ENCODE measurements at regions not wholly inside any gene's neighbourhood (a gene's known extent, or its start where the extent isn't known, plus 50 kb on each side); places are given as distances from the start of the nearest gene placed in this dataset.

- no peak for DNase-seq (ENCODE audit: extremely low read depth in 1 of 11, low read depth in 9 of 11, low spot score in 4 of 11)
Observed at GRCh38 chr5:168153876-168154270, 137.6 kb upstream of the WWC1 start.

GRCh38 chr5:168155585-168155984 lies 135.9 kb upstream of the WWC1 start:
- no peak for DNase-seq (ENCODE audit: extremely low read depth in 1 of 11, low read depth in 9 of 11, low spot score in 4 of 11)

- DNase-seq (ENCODE audit: extremely low read depth in 1 of 11, low read depth in 9 of 11, low spot score in 4 of 11), result no peak
Observed at GRCh38 chr5:168156170-168156569, 135.3 kb upstream of the WWC1 start.

GRCh38 chr5:168157141-168157540 lies 134.3 kb upstream of the WWC1 start:
- no peak for DNase-seq (ENCODE audit: extremely low read depth in 1 of 11, low read depth in 9 of 11, low spot score in 4 of 11)

GRCh38 chr5:168159425-168159824 lies 132.0 kb upstream of the WWC1 start:
- peak in 7 of 11 donors; percentile 24 to 63 (median 47) for DNase-seq (ENCODE audit: extremely low read depth in 1 of 11, low read depth in 9 of 11, low spot score in 4 of 11)

- peak in 3 of 11 donors; percentile 26 to 35 (median 28) for DNase-seq (ENCODE audit: extremely low read depth in 1 of 11, low read depth in 9 of 11, low spot score in 4 of 11)
Observed at GRCh38 chr5:168162464-168162863, 129.0 kb upstream of the WWC1 start.

- peak in 2 of 11 donors; percentile 33 to 52 for DNase-seq (ENCODE audit: extremely low read depth in 1 of 11, low read depth in 9 of 11, low spot score in 4 of 11)
Observed at GRCh38 chr5:168163966-168164365, 127.5 kb upstream of the WWC1 start.

GRCh38 chr5:168165221-168165914 lies 126.1 kb upstream of the WWC1 start:
- DNase-seq (ENCODE audit: extremely low read depth in 1 of 11, low read depth in 9 of 11, low spot score in 4 of 11), result no peak

GRCh38 chr5:168165977-168166376 lies 125.5 kb upstream of the WWC1 start:
- no peak for DNase-seq (ENCODE audit: extremely low read depth in 1 of 11, low read depth in 9 of 11, low spot score in 4 of 11)

- DNase-seq (ENCODE audit: extremely low read depth in 1 of 11, low read depth in 9 of 11, low spot score in 4 of 11), result no peak
Observed at GRCh38 chr5:168167338-168167737, 124.1 kb upstream of the WWC1 start.

- no peak for DNase-seq (ENCODE audit: extremely low read depth in 1 of 11, low read depth in 9 of 11, low spot score in 4 of 11)
Observed at GRCh38 chr5:168168978-168169698, 122.3 kb upstream of the WWC1 start.

- no peak for DNase-seq (ENCODE audit: extremely low read depth in 1 of 11, low read depth in 9 of 11, low spot score in 4 of 11)
Observed at GRCh38 chr5:168169791-168170190, 121.7 kb upstream of the WWC1 start.

- no peak for DNase-seq (ENCODE audit: extremely low read depth in 1 of 11, low read depth in 9 of 11, low spot score in 4 of 11)
Observed at GRCh38 chr5:168171901-168172759, 119.3 kb upstream of the WWC1 start.

GRCh38 chr5:168172760-168173223 lies 118.7 kb upstream of the WWC1 start:
- no peak for DNase-seq (ENCODE audit: extremely low read depth in 1 of 11, low read depth in 9 of 11, low spot score in 4 of 11)

GRCh38 chr5:168174376-168174775 lies 117.1 kb upstream of the WWC1 start:
- DNase-seq (ENCODE audit: extremely low read depth in 1 of 11, low read depth in 9 of 11, low spot score in 4 of 11), result no peak

- no peak for DNase-seq (ENCODE audit: extremely low read depth in 1 of 11, low read depth in 9 of 11, low spot score in 4 of 11)
Observed at GRCh38 chr5:168176251-168176650, 115.2 kb upstream of the WWC1 start.

GRCh38 chr5:168176941-168177340 lies 114.5 kb upstream of the WWC1 start:
- DNase-seq (ENCODE audit: extremely low read depth in 1 of 11, low read depth in 9 of 11, low spot score in 4 of 11), result no peak

GRCh38 chr5:168177831-168178450 lies 113.5 kb upstream of the WWC1 start:
- DNase-seq (ENCODE audit: extremely low read depth in 1 of 11, low read depth in 9 of 11, low spot score in 4 of 11), result no peak

GRCh38 chr5:168179192-168179593 lies 112.3 kb upstream of the WWC1 start:
- peak in 1 of 11 donors; percentile 13 for DNase-seq (ENCODE audit: extremely low read depth in 1 of 11, low read depth in 9 of 11, low spot score in 4 of 11)

Data from renal cortex interstitium (tissue), 11 donors.